GM19395 (cell line): ENCODE measurements at regions not wholly inside any gene's neighbourhood (a gene's known extent, or its start where the extent isn't known, plus 50 kb on each side); places are given as distances from the start of the nearest gene placed in this dataset.
"Not testable (repeated sequence)": the region's sequence is repeated elsewhere in the genome, so short reads cannot be mapped to it uniquely, and the experiment has no call there.

Experiments
- ATAC-seq: cut with Tn5 transposase; IDR thresholded peaks from one replicate; pipeline ENCODE4 v1.9.1; 2021; ENCODE audit warnings: mild to moderate bottlenecking, moderate library complexity; ENCODE audit not compliant: unreplicated experiment

GRCh38 chr18:66011916-66012315 lies 261.1 kb downstream of the CDH7 start:
- no peak for ATAC-seq

- ATAC-seq: no peak
These were observed 255.2 kb downstream of the CDH7 start for GRCh38 chr18:66005831-66006588.

- not testable (repeated sequence) for ATAC-seq
These were observed 248.3 kb downstream of the CDH7 start for GRCh38 chr18:65998971-65999700.

GRCh38 chr18:65995206-65995605 lies 244.4 kb downstream of the CDH7 start:
- no peak for ATAC-seq

DNA sequence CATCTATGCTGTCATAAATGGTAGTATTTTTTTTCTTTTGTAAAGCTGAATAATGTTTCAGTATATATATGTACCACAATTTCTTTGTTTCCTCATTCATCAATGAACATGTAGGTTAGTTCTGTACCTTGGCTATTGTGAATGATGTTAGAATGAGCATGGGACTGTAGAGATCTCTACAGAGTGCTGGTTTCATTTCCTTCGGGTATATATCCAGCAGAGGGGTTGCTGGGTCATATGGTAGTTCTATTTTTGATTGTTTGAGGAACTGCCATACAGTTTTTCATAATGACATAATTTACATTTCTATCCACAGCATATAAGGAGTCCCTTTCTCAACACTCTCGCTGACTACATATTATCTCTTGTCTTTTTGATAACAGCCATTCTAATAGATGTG lies 243.5 kb downstream of the CDH7 start:
- ATAC-seq: no peak

DNA sequence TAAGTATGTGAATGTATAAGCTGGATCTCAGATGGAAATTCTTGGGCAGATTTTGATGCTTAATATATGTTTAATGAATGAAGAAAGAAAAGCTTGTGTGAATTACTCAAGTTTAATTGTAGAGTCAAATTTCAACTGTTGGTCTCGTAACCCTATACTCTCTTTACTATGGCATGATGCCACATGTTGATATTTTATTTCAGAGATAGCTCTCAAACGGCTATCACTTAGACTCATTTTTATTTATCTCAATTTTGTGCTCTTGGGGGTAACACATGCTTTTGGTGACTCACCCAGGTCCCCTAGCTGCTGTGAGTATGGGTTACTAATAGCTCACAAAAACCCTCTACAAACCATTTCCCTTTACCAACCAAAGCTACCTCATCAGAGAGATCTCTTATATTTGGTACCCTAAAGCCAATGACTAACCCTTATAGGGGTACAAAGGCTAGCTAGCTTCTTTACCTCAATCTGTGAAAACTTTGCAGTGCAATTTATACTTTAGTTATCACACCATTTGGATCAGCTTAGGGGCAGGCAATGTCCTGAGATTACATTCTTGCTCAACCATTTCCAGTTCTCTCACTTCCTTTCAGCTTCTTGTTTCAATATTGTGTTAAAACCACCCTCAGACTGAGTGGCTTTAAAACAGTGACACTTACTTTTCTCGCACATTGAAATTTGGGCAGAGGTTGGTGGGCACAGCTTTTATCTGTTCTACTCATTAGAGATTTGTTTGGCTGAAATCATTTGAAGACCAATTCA lies 240.3 kb downstream of the CDH7 start:
- ATAC-seq: no peak

DNA sequence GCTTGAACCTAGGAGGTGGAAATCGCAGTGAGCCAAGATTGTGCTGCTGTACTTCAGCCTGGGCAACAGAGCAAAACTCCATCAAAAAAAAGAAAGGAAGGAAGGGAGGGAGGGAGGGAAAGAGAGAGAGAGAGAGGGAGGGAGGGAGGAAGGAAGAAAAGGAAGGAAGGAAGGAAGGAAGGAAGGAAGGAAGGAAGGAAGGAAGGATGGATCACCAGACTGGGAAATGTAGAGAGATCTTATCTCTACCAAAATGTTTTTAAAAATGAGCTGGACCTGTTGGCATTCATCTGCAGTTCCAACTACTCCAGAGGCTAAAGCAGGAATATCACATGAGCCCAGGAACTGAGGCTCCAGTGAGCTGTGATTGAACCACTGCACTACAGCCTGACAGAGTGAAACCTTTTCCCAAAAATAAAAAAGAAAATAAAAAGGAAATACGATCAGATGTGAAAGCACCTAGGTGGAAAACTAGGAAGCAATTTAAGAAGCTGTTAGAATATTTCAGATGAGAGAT lies 239.4 kb downstream of the CDH7 start:
- no peak for ATAC-seq

- no peak for ATAC-seq
These were observed 238.2 kb downstream of the CDH7 start for GRCh38 chr18:65988972-65989371.

GRCh38 chr18:65988386-65988785 lies 237.6 kb downstream of the CDH7 start:
- no peak for ATAC-seq

- no peak for ATAC-seq
These were observed 232.9 kb downstream of the CDH7 start for GRCh38 chr18:65983750-65984149.

GRCh38 chr18:65975536-65975935 lies 224.7 kb downstream of the CDH7 start:
- ATAC-seq: no peak

DNA sequence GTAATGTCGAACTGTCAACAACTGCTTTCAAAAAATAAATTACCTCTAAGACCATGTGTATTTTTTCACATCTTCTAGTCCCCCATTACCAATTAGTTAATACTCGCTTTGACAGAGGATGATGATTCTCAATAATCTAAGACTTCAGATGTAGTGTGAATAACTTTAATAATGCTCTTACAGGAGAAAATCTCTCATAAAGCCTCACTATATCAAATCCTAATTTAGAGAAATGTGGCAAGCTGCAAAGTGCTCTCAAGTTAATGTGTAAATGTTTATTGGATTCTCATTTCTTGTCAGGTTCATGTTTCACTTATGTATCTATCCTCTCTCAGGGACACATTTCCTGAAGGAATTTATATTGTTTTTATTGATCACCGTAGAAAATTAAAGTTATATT lies 223.9 kb downstream of the CDH7 start:
- ATAC-seq: no peak

DNA sequence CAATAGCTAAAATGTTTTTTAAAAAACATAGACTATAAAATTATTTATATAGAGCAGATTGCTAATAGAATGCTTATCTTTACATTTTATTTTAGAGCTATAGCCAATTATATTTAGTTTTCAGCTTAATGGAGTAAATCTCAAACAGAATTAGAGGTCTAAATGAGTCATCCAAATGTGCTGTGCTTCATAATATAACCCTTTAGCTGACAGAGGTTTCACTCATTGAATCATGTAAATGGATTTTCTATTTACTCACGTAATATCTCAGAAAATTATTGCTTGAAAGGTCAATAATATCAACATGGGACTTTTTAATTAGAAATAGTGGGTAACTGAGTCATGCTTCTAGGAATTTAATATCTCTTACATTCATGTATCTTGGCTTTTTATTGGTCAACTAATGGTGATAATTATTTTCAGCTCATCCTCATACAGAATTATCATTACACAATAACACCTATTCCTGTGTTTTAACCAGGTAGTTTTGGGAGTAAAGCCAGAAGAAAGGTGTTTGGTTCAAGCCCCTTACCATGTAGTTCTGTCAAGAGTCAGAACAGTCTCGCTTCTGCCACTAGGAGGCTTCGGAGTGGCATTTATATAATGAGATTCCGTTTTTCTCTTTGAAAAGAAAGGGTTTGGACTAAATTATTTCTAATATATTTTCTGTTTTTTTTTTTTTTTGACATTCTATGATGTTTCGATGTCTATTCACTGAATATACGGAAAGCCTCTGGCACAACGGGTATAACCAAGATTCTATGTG lies 217.6 kb downstream of the CDH7 start:
- no peak for ATAC-seq

DNA sequence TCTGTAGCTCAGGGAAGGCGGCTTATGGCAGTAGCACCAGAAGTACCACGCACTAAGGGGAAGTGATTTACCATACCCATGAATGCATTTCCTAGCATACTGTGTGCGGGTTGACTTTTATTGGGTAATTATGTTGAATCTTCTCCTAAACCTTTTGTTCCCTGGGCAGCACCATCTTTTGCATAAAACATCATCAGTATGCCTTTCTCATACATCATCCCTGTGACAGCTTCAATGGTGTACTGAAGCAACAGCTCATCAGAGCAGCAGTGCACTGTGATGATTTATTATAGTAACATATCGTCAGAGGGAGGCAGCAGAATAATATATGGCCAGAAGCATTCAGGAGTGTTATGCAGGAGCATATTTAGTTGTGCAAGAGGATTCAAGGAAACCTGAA lies 204.9 kb downstream of the CDH7 start:
- no peak for ATAC-seq

- ATAC-seq: no peak
These were observed 203.6 kb downstream of the CDH7 start for GRCh38 chr18:65954372-65954771.

DNA sequence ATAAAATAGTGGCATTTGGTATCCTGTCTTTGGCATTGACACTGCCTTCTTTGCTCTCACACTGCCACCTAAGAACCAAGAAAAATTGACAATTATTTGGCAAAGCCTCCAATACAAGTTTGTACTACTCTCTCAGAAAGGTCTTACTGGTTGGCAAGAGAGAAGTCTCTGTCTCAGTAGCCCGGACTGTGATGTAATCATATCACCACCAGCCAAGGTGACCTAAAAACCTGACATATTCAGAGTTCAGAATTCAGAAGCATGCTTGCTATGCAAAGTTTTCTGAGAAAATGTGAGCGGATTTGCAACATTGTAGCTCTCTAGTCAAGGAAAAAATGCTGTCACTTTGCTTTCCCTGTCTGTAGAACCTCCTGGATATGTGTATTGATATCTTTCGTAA lies 196.0 kb downstream of the CDH7 start:
- no peak for ATAC-seq

- ATAC-seq: no peak
These were observed 192.5 kb downstream of the CDH7 start for GRCh38 chr18:65943268-65943667.

DNA sequence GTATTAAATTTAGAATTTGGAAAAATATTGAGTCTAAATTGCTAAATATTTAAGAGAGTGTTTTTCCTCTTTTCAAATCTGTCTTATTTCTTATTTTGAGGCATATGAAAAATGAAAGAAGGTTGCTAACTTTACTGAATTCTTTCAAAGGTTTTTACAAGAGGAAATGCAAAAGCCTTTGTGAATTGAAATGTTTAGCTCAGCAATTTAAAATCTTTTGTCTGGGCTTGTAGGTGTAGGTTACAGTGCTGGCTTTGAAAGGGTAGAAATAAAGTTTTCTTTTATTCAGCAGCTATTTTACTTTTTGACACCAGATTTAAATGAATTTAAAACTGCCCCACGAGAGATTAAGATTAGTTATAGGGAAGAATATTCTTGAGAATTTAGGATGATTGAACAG lies 192.0 kb downstream of the CDH7 start:
- no peak for ATAC-seq

DNA sequence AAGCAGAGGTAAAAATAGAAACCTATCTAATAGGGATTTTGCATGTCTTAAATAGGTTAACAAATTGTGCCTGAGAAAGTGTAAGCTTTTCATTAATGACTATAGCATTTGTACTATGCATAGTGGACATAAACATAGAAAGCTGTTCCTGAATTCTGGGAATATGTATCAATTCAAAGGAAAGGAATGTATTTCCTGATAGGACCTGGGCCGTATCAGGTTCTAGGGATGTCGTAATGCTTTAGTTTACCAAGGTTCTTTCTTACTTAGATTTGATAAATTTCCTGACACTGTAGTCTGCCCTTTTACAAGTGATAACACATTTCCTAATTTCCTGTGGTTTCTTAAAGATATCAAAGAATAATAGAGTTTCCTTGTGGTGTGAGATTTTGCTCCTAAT lies 191.3 kb downstream of the CDH7 start:
- ATAC-seq: no peak

DNA sequence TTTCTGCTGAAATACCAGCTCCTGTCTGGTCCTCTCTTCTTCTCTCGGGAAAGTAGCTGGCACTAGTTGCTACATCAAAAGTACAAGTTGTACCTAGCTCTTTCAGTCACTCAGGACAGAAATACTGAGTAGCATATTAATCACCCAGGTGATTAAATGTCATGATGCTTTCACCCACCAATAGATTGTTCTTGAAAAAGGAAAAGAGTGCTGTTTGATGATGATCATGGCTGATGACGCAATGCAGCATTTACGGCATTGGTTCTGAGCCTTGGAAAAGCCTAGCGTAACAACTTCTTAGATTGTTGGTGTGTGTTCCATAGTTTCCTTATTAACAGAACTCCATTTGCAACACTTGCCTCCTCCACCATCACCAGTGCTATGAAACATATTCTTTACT lies 190.7 kb downstream of the CDH7 start:
- no peak for ATAC-seq
